Medulla oblongata (tissue), 1 donor: ENCODE measurements at regions not wholly inside any gene's neighbourhood (a gene's known extent, or its start where the extent isn't known, plus 50 kb on each side); places are given as distances from the start of the nearest gene placed in this dataset.

ENCODE experiments used
- DNase-seq: peaks from one replicate; pipeline ENCODE4 v3.0.0-alpha.2; 2015; ENCODE audit errors: extremely low spot score

DNA sequence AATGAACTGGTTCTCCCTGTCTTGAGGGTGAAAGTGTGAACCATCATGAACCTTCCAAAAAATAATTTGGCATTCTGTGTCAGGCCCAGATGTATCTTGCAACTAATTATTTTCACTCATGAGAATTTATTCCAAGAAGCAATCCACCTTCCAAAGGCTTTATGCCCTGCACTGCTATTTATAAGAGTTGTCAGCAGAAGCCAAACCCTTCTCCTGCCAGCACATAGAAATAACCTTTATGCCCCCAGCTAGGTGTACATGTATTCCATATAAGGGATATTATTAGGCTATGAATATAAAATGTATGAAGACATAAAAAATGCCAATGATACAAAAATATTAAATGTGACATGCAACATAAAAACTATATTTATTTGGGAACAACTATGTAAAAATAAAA, 69.0 kb upstream of the GDF10 start:
- no peak for DNase-seq

DNA sequence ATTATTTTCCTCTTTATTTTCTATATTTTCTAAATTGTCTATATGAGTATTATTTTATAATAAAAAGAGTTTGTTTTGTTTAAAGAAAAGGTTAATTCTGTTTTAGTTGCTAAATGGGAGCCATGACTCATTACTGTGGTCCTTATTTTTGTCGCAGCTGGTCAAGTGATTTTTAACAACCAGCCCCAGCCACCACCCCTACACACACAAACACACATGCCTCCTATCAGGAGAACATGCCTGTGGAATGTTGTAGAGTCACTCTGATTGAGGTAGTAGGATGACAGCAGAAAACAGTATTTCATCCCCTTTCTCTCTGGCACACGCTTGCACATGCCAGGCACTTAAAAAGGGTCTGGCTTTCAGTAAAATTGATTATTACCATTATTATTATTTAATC, 68.6 kb upstream of the GDF10 start:
- DNase-seq, result no peak

DNA sequence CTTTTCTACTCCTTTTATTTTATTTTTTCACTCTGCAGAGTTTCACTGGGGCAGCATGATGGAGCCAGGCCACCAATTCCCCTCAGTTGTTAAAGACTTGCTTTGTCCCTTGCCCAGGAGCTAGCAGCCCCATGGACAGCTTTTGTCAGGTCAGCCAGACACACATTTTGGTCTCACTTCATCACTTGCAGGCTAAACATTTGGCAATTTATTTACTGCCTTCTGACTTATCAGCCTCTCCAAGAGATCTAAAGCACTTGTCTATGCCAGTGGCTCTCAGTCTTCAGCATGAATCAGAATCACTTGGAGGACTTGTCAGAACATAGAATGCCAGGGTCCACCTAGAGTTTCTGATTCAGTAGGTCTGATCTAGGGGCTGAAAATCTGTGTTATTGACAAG, 66.4 kb upstream of the GDF10 start:
- DNase-seq, result no peak

DNA sequence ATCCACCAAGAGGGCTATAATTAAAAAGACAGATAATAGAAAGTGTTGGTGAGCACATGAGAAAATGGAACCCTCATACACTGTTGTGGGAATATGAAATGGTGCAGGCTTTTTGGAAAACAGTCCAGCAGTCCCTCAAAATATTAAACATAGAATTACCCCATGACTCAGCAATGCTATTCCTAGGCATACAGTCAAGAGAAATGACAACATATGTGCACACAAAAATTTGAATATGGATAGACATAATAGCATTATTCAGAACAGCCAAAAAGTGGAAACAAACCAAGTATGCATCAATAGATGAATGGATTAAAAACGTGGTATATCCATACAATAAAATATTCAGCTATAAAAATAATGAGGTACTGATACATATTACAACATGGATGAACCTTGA, 64.5 kb upstream of the GDF10 start:
- no peak for DNase-seq

DNA sequence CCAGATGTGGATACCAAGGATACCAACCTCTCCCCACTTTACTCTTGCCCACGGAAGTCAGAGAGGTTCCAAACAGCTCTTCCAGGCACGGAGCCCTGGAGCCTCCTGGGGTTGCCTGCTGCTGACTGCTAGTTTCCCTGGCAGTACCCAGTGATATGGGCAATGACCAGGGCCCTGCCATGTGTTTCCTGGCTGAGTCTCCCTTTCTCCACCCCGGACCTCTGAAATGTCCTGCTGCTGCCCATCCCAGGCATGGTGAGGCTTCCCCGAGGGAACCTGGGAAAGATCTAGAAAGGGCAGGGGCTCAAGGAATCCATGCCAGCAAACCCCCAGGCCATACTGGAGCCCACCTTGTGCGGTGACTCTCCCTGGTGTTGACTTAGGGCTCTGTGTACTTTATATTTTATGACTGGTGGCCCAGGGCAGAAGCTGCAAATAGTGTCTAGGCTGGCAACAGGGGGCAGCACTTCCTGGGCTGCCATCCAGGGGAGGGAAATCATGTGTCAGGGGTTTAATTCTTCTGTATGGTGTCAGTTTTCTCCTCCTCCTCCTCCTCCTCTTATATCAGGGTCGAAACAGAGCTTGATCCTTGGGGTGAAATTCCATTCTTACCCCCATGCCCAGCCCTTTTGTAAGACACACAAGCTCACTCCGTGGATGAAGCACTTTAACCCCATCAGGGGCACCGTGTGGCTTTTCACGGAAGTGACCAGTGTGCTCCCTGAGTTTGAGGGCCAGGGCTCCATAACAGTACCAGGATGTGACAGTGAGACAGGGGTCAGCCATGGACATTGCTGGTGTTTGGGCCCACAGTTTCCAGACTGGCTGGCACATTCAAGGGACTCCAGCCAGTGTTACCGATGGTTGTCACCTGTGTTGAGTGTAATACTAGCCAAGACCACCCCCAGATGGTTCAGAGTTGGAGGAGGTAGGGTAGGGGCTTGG, 62.4 kb upstream of the GDF10 start:
- no peak for DNase-seq

DNA sequence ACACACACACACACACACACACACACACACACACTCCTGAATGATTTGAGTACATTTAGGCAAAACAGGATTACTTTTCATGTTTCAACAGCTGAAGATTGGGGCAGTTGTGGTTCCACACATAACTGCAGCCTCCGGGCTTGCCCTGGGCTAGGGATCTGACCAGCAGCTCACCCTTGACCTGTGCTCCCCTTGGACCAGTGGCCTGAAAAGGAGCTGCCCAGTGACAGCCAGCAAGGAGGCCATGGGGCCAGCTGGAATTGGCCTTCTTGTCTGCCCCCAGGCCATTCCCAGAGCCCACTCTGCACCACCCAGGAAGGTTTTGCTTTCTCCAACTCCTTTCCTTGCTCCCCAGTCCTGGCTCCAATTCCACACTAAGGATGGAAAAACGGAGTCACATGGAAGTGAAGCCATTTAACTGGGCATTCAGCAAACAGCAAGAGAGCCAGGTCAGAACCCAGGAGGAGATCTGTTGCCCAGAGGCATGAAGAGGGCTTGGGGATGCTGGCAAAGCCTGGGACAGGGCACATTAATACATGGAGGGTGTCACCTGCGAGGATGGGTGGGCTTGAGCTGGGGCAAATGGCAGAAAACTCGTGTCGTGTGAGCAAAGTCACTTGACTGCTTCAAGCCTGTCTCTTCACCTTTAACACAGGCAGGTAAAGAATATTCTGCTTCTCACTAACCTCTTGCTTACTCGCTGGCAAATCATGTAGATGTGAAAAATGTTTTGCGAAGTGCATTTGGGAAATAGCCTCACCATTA, 61.5 kb upstream of the GDF10 start:
- DNase-seq, result no peak

DNA sequence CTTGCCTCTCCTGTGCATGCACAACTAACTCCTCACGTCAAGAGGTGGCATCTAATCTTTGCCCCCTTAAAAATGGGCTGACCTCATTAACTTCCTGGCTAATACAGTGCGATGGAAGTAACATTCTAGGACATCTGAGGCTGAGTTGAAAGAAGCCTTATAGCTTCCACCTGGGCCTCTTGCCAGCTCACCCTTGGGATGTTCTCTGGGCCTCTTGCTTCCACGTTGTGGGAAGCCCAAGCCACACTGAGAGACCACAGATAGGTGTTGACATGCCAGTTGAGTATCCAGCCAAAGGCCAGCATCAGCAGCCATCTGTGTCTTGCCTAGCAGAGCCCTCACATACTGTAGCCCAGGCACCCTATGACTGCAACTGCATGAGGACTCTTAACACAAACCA, 60.8 kb upstream of the GDF10 start:
- DNase-seq, result no peak

DNA sequence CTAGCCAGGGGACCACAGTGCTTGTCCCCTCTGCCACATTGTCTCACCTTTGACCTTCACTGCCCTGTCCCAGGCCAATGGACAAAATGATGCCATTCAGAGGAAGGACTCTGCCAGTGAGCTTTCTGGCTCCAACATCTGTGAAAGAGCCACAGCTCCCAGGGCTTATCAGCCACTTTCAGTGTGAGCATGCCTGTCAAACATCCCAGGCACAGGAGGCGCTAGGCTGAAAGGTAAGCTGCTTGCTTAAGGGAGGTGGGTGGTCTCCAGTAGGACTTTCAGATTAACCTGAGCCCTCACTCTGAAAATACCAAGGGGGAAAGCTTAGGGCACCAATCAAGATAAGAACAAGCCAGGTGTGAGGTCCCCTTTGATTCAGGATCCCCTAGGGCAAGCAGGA, 59.8 kb upstream of the GDF10 start:
- no peak for DNase-seq

DNA sequence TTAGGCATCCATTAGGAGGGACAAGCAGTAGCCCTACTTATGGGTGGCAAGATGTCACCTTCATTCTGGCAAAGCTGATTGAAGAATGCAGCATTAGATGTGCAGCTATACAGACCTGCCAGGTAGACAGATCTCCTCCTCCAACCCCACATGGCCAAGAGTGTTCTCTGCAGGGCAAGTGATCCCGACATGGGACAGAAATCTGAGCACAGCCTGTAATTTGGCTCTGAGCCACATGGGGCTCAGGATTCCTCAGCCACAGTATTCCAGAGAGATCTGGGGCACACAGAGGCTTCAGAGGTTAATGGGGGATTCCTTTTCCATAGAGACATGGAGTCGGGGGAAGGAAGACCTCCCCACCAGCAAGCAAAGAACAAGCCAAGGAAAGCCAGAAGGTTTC, 58.7 kb upstream of the GDF10 start:
- no peak for DNase-seq

DNA sequence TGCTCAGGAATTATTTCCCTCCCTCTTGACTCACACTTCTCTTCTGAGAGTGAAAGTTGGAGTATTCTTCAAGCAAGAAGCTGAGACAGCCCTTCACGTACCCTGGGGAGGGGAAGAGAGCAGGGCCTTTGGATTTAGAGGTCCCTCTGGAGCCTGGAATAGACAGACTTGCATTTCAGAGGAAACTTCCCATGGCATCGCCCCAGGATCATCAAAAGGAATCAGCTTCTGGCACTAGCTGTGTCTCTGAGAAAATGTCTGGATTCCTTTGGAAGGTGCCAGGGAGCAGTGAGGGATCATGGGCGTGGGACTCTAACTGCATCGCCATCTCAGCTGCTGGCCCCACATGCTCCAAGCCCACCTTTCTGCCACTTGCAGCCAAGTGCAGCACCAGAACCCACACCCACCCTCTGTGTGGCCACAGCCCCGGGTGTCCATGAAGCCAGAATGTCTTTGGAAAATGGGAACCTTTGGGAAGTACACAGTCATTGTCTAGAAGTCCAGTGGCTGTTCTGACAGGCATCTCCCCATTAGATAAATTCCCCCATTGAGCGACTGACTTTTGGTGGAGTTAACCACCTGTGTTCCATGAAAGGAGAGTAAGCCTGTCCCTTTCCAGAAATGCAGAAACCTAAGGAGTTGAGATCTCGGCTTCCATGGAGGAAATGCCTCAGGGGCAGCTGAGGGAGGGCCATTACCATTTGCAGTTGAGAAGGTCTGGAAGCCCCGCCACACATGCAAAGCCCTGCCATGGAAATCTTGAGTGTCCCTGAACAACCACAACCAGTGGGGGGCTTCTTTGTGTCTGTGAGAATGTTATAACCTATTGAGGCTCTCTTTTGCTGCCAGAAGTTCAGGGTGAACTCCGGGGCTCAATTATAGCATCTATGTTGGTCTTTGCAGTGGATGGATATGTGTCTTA, 57.8 kb upstream of the GDF10 start:
- DNase-seq, result no peak

DNA sequence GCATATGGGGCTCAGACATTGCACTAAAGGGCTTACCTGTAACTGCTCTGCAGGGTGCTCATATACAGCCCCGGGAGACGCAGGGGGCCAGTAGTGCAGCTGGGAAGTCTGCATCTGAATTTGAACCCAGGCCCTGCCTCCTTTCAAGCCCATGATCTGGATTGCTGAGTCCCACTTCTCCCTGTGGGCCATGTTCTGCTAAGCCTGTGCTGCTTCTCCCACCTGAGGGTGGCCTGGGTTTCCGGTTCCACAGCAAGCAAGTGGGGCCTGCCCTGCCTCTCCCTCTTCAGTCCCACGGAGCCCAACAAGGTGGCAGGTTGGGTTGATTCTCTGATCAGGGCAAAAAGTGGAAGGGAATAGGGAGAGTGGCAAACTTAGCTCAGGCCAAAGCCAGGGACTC, 56.6 kb upstream of the GDF10 start:
- no peak for DNase-seq

DNA sequence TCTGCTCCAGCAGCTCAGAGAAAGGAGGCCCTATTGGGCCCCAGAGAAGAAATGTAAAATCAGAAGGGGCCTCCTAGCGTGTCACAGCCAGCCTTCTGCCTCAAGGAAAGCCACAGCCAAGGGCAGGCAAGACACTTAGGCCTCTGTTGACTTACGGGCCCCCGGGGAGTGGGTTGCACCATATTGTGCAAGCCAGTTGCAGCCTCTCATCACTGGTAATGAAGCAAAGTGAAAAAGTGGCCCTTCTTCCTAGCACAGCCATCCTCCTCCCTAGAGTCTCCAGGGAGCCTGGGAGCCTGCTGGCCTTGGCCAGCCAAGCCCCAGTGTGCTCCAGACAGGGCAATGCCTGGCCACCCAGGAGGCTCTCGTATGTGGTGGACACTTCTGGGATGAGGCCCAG, 56.2 kb upstream of the GDF10 start:
- no peak for DNase-seq

DNA sequence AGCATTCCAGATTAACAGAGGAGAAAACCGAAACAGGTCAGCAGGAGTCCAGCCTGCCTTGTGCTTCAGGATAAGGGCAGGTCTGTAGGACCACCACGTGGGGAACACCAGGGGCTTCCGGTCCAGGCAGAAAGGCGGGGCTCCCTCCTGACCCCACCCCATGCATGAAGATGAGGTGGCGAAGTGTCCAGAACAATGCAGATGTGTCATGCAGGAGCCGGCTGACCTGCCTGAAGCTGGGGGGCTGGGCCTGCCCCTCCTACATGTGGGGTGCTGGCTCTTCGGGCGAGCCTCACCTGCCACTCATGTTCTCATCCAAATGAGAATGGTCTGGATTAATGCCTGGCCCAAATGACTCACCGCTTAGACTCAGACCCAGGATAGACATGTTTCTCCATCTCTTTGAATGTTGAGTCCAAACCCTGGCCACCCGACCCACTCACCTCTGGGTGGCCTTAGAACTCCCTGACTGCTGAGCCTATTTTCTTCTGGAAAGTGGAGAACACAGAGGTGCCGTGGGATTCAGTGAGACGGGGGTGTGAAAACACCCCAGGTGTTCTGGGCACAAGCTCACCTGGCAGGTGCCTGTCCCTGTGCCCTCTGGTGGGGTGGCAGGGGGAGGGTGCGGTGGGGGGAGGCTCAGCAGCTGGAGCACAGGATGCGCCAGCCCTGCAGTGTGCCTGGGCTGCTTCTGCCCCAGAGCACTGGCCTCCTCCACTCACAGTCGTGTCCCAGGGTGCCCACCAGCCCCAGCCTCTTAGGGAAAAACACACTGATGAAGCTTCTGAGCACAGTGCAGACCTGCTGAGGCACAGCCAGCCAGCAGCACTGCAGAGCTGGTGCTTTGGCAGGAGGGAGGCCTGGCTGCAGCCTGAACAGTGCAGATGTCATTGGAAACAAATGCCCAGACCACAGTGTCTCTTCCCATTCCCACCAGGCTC, 55.2 kb upstream of the GDF10 start:
- DNase-seq, result no peak

DNA sequence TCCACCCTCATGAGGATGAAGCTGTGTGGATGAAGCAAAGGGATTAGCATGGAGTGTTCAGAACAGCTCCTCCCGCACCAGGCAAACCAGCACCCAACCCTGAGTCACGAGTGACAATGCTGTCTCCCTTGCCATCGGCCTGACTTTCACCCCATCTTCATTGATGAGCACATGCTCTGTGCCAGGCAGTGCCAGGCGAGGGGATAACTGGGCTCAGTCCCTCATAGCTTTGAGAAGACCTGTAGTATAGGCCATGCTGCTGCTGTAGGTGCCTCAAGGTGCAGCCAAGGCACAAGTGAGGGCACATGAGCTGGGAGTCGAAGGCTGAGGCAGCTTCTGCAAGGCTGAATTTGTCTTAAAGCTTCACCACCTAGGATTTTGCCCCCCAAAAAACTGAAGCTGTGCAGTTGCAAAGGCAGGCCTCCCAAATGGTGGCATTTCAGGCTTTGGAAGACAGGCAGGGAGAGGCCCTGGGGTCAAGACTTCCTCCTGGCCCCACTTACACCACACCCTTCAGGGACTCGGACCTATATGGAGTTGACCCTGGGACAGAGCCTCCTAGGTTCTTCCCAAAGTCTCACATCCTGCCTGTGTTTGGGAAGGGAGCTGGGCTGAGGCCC, 54.2 kb upstream of the GDF10 start:
- no peak for DNase-seq

DNA sequence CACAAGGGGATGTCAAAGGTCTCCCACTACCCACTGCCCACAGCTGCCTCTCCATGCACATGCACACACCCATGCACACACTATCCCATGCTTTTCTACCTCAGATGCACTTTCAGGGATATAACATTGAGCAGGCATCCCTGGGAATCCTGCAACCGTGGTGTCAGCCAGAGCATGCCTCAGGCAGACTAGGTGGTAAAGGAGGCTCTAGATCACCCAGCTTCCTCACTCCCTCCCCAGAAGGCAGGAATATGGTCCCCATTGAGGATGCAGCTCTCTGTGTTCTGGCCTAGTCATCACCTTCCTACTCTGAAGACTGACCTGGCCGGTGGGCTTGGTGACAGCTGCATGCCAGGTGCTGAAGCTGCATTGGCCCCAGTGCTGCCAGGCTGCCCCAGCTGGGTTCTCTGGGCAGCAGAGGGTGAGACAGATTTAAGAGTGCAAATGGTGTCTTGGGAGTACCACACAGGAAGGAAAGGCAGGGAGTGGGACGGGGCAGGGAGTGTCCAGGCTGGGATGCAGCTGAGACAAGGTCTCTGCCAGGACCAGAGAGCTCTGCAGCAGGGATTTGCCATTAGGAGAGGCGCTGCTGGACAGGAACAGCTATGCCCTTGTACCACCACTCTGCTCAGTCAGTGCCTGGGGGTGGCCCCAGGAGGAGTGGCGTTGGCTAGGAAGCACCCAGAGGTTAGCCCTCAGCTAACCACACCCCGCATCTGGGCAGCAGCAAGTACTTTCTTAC, 53.4 kb upstream of the GDF10 start:
- DNase-seq, result no peak

DNA sequence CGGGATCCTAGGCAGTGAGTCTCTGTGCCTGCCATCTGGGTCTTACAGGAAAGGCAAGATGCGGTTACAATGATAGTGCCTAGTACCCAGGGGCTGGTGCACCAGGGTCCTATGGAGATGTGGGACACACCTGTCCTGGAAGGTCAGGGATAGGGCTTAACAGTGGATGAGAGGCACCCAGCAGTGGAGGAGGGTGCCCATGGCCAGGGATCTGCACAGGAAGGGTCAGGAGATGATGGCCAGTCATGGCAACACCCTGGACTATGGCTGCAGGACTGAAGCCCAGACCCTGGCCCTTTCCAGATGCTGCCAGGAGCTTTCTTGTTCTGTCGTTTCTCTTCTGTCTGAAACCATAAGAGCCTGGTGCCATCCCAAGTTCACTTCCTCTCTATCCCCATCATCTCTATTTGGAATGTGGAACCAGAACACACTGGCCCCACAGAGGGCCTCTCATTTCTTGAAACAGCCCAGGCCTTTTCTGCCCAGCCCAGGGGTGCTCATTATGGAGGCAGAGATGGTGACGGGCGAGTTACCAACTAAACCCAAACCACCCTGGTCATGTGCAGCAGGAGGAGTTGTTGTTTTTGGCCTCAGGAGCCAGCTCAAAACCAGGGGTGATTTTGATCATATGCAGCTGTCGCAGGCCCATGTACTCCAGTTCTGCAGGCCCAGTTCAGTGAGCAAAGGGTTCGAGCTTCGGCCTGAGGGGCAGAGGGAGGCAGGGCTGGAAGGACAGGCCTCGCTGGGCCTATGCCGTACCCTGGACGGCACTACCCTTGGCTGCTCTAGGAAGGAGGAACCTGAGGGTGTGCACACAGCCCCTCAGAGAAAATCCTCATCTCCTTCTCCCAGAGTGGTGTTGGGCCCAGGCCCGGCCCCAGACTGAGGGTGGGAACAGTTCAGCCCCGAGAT, 52.6 kb upstream of the GDF10 start:
- no peak for DNase-seq

DNA sequence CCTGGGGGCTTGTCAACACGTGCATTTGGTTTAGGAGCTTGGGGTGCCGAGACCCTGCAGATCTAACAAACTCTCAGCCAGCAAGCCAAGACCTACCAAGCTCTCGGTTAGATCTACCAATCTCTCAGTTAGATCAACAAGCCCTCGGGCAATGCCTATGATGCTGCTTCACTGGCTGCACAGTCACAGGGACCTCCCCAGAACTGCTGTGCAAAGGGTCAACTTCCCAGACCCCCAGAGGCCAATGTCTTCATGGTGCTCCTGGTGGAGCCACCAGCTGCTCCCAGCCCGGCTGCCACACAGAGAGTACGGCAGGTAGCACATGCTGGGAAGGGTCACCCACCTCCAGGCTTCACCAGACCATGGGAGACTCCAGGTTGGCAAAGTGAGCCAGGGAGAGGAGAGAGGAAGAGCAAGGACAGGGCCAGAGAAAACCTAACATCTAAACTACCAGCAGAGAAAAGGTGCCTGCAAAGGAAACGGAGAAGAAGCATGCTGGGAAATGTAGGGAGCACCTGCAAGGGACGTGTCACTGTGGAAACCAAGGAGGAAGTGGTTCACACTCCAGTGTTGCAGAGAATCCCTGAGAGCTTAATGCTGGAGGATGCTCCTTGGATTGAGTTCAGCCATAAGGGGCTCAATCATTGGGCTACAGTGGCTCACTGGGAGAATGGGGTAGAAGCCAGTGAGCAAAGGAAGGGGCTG, 51.5 kb upstream of the GDF10 start:
- DNase-seq, result no peak

DNA sequence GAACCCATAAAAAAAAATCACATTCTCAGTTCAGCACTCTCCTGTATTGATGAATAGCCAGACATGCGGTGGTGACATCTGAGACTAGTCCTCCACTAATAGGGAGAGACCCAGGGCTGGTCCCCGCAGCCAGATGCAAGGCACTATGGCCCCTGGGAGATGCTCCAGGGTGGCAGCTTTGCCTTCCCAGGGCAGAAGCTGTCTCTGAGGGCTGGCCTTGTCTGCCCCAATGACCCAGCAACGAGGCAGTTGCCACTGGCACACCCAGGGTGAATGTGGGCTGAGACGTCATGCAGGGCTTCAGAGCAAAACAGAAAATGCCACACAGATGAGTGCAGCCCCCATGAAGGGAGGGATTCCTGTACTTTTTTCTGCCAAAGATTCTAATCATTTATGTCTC, 50.1 kb upstream of the GDF10 start:
- no peak for DNase-seq
